ENCODE measurements at regions not wholly inside any gene's neighbourhood (a gene's known extent, or its start where the extent isn't known, plus 50 kb on each side); places are given as distances from the start of the nearest gene placed in this dataset.

GRCh38 chr5:124461941-124462340 is 284.5 kb downstream of the ZNF608 start:
- DNase-seq (ENCODE audit: low read depth) = no peak

DNA sequence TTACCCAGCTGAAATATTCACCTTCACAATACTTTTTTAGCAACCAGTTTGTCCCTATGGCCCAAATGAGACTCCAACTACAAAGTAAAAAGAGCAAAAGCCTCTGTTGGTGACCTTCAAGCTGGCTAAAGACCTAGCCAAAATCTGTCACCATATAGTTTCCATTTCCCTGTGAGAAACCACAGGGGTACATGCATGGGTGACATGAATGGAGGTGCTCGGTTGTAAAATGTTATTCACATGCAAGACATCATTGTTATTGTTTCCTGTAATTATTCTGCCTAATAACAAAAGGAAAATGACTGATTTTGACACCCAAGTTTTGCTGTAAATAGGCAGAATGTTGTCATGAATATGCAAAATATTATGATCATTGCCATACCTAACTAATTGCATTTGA is 285.3 kb downstream of the ZNF608 start:
- DNase-seq (ENCODE audit: low read depth) = no peak

- no peak for DNase-seq (ENCODE audit: low read depth)
Observed at GRCh38 chr5:124460642-124461041, 285.8 kb downstream of the ZNF608 start.

DNA sequence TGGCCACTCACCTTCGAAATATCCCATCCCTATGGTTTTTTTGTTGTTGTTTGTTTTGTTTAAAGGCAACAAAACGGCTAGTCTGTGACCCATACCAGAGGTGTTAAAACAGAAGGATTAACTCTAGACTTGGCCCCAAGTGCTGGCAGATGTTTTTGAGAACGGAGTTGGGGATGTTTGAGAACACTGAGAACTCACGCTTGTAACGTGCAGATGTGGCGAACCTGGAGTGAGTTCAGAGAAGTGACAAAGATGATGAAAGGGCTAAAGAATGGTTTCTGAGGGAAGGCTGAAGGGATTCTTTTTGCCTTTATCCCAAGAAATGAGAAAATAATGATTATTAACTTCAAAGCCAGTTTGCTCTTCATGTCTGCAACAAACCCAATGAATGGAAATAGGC is 286.5 kb downstream of the ZNF608 start:
- DNase-seq (ENCODE audit: low read depth) = no peak

DNA sequence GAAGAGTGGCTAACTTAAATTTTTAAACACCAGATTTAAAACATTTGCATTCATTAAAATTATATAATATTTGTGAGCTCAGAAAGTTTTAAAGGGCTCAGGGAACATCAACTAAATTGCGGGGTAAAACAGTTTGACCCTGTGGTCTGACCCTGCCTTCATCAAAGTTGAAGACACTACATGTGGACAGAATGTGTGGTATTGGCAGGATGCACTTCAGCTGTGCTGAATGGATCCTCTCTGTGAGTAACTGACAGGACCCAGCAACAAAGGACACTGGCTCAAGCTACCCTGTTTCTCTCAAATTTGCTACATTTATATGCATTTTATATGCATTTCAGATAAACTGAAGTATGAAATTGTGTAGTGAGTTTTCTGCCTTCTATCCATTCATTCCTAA is 288.5 kb downstream of the ZNF608 start:
- DNase-seq (ENCODE audit: low read depth) = no peak

GRCh38 chr5:124457101-124457500 is 289.3 kb downstream of the ZNF608 start:
- no peak for DNase-seq (ENCODE audit: low read depth)

DNA sequence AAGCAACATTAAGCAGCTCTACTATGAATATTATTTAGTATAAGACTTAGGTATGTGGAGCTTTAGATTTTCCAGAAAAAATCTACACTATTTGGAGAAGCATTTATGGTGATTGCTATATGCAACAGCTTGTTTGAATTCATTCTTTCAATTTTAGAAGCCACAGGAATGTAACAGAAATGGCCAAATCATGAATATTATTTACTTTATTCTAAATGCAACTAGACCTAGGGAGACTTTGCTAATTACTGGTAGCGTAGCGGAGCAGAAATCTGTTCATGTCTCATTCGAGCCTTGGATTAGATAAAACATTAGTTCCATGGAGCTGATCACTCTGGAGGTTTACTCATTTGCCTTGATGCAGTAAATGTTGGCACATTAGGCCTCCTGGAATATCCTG is 290.2 kb downstream of the ZNF608 start:
- DNase-seq (ENCODE audit: low read depth) = no peak

DNA sequence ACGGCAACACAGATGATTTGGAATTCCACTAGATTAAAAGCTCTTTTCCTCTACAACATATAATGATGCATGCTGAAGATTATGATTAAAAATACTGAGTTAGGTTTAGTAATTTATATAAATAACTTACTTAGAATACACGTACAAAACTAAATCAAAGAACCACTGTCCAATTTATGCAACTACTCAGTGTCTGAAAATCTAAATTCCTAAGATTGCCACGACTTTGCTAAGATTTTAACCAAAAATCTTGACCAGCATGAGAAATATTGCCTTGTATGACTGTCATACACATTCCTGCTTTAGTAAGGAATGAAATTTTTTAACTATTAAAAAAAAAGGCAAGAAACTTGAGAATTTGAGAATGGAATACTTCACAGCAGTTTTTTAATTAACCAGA is 292.4 kb downstream of the ZNF608 start:
- no peak for DNase-seq (ENCODE audit: low read depth)

DNA sequence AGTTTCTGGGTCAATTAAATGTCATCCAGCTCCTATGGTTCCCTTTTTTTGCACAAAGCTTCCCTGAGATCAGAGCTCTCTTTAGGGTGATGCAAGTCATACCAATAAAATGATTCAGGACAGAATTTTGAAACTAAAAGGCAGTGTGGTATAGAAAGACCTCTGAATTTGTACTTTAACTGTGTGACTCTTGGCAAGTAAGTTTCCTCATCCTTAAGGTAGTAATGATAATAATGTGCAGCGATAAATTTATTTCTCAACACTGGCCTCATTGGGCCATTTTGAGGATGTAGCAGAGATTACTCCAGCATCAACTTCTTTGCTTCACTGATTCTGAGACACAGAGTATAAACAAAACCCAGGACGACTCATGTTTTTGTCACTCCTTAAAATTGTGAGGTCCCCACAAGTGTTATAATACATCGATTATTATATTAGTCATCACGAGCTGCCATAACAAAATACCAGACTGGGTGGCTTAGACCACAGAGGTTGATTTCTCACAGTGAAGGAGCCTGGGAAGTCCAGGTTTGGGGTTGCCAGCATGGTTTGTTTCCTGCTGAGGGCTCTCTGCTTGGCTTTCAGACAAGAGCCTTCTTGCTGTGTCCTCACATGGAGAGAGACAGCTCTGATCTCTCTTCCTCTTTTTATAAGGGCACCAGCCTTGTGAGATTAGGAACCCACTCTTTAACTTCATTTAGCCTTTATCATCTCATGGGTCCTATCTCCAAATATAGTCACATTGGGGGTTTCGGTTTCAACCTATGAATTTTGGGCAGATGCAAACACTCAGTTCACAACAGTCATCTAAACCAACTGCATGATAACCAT is 293.0 kb downstream of the ZNF608 start:
- no peak for DNase-seq (ENCODE audit: low read depth)

- no peak for DNase-seq (ENCODE audit: low read depth)
Observed at GRCh38 chr5:124452412-124452811, 294.0 kb downstream of the ZNF608 start.

DNA sequence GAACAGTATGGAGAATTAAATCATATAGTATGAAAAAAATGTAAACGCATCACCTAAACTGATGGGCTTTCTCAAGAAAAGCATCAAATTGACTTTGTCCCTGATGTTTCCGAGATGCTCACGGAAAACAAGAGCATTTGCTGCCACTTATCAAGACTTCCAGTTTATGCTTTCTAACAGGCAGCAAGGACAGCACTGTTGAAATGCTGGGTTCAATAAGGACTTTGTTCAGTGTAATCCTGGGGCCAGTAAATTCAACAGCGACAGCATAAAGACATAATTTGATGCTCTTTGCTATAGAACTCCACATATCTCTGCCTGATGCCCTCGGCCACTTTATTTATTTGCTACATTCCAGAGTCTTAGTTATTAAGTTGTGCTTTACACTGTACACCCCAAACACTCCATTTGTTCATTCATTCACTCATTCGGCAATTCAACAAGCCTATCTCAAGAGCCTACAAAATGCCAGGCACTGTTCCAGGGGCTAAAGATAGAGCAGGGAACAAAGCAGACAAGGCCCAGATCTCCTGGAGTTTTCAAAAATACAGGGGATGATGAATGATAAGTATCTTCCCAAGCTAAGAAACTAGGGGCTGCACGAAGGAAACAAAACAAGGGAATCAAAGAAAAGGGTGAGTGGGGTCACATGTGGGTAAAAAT is 294.6 kb downstream of the ZNF608 start:
- DNase-seq (ENCODE audit: low read depth) = no peak

- DNase-seq (ENCODE audit: low read depth) = no peak
Observed at GRCh38 chr5:124446120-124446519, 300.3 kb downstream of the ZNF608 start.

DNA sequence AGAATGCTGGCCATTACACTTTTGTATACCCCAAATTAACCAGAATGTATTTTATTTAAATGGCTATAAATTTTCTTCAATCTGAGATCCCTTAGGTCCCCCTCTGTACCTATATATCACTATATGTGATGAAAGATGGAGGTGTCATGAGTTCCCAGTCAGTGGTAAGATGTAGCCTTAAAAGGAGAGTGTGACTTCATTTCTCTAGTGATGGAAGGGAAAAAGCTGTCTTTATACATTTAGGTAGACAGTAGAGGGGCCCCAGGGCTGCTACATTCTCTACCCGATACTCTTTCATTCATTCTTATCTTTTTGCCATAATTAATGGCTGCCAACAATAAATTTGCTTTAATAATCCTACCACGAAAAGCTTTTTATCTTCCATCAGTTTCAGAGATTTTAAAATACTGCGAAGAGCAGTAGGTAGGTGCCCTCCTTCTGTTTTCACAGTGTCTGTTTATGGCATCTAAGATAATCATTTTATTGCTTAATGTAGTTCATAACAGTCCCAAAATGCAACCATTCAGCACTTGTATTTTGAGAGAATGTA is 301.3 kb downstream of the ZNF608 start:
- no peak for DNase-seq (ENCODE audit: low read depth)

DNA sequence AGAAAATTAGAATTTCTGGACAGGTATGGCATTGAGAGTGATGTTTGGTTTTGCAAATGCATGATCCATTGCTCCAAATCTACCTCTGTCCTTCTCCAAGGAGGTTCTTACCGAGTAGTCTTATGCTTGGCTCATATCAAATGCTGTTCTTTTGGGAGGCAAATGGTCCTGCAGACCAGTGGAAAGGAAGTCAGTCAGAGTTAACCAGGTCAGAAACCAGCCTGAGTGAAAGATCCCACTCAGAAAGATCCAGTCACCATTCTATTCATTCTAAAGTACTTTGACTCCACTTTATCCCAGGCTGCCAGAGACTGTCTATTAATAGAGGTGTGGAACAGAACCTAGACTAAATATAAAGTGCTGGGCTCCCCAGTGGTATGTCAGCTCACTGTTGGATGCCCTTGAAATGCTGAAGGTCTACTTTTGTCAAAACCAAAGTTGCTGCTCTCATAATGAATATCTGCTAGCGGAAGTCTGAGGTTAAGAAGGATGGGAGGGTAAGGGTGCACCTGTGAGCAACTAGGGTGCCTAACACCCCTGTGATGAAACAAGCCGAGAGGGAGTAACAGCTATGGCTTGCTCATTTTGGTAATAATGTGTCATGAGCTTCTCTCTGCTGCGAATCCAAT is 302.2 kb downstream of the ZNF608 start:
- DNase-seq (ENCODE audit: low read depth) = no peak

DNA sequence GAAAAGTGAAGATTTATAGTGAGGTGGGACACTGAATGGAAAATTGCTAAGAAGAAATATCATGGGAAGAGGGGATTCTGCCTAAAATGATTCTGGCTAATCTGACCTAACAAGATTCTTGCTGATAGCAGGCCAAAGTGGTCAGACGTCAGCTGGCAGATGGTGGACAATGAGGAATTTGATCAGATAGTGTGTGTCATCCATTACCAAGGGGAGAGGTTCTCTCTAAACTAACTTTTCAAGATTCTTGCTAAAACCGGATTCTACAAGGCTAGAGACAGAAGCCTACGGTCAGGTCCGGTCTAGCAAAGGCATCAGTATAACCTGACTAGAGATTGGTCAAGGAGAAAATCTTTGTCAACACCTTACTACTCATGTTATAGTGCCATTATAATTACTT is 306.0 kb downstream of the ZNF608 start:
- no peak for DNase-seq (ENCODE audit: low read depth)

GRCh38 chr5:124439609-124440008 is 306.8 kb downstream of the ZNF608 start:
- DNase-seq (ENCODE audit: low read depth) = no peak

GRCh38 chr5:124438903-124439281 is 307.5 kb downstream of the ZNF608 start:
- DNase-seq (ENCODE audit: low read depth) = no peak

DNA sequence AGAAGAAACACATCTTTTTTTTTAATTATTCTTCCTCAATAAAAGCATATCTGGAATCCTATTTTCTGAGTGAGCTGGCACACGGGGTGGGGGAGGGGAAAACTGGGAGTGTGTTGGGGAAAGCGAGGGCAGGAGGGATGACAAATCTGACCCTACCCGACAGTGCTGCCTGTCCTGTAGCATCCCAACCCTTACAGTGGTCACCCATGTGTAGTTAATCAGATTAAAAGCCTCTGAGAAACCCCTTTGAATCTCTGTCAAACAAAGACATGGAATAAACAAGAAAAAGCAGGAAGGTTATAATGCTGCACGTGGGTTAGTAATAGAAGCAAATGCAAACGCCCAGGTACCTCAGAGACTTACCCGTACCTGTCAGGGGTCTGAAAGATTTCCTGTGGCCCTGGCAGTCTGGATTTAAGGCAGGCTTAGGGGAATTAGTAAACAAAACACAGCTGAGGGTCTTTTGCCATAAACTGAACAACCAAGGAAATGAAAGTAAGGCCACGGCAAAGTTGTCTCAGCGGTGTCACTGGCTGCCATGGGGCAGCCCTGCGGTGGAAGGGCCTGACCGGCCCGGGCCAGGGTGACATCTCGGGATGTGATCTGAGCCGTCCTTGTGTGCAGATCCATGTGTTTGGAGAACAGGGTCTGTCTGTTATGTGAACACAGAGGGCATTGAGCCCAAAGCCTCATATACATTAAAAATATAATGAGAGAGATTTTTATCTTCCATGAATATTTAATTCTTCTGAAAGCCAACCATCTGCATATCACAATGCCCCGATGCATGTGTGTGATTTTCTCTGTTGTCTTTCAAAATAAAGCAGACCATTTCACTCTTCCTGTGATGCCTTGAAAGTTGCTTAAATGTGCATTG is 308.2 kb downstream of the ZNF608 start:
- no peak for DNase-seq (ENCODE audit: low read depth)

DNA sequence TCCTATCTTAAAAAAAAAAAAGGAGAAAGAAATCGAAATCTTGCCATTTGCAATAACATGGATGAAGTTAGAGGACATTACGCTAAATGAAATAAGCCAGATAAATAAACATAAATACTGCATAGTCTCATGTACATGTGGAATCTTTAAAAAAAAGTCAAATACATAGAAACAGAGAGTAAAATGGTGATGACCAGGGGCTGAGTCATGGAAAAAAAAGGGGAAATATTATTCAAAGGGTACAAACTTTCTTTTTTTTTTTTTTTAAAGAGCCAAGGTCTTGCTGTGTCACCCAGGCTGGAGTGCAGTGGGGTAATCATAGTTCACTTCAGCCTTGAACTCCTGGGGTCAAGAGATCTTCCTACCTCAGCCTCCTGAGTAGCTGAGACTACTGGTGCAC is 310.1 kb downstream of the ZNF608 start:
- DNase-seq (ENCODE audit: low read depth) = no peak

GRCh38 chr5:124433170-124433569 is 313.3 kb downstream of the ZNF608 start:
- DNase-seq (ENCODE audit: low read depth) = no peak

GRCh38 chr5:124421584-124421983 is 324.9 kb downstream of the ZNF608 start:
- no peak for DNase-seq (ENCODE audit: low read depth)

DNA sequence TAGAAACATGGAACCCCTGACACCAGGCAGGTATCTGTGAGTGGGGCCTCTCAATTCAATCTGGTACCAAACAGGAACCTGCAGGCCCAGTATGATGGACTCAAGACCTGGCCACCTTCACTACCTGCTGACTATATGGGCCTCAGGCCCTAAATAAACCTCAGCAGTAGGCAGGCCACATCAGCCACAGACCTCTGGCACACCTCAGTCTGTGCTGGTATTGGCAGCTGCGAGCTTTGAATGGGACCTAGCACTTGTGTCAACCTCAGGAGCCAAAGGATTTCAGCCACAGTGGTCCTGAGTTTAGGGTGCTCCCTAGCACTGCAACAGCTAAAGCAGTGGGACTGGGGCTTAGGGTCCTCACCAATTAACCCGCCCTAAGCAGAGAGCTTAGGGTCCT is 325.5 kb downstream of the ZNF608 start:
- DNase-seq (ENCODE audit: low read depth) = no peak

Data from activated T-helper 9 cell treated with anti-CD3 and anti-CD28 coated beads, Interleukin-2, amount 50 U/mL, for 16 hours (primary cell).